ENCODE measurements at regions not wholly inside any gene's neighbourhood (a gene's known extent, or its start where the extent isn't known, plus 50 kb on each side); places are given as distances from the start of the nearest gene placed in this dataset.

DNA sequence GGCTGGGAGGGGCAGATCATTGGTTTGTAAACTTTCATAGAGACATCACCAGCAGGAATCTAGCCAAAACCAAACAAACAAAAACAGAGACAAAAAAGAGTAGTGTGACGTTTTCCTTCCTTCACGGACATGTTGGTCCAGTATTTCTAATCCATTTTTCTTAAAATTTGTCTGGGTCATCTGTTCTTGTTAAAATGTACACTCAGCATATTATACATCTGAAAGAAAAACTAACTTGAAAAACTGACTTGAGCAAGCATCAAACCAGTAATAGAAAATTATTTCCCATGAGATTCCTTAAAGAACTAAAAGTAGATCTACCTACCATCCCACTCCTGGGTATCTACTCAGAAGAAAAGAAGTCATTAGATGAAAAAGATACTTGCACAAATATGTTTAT, 164.2 kb downstream of the KLF6 start:
- Histone ChIP-seq H2BK15ac (ENCODE audit: low read depth, low read length) (no peak overlapping the region), H2AK9ac (replicated peaks; ENCODE audit: low read depth, low read length, poor library complexity) (no peak overlapping the region), H4K91ac (ENCODE audit: insufficient read depth, low read depth, low read length) (no peak overlapping the region), H3K4ac (ENCODE audit: low read depth, low read length) (no peak overlapping the region), H3K4me1 (ENCODE audit: control insufficient read depth, insufficient read depth, low read length) (peaks cover 8% of the 10 kb centered on the region), H3K4me2 (ENCODE audit: low read depth, low read length) (no peak overlapping the region), H2BK120ac (ENCODE audit: low read depth, low read length) (no peak overlapping the region), H3K18ac (ENCODE audit: low read depth, low read length) (no peak overlapping the region), H4K20me1 (ENCODE audit: insufficient read depth, low read length) (no peaks in the 10 kb centered on the region), H2BK20ac (ENCODE audit: low read depth, low read length) (no peak overlapping the region), H2AK5ac (ENCODE audit: low read depth, low read length) (no peak overlapping the region), H3K56ac (ENCODE audit: extremely low read depth, insufficient read depth, low read length) (no peak overlapping the region), H4K8ac (ENCODE audit: low read depth in 2 of 2, low read length in 2 of 2) (no peak overlapping the region), H3K27me3 (ENCODE audit: control insufficient read depth, insufficient read depth, low read length) (no peaks in the 10 kb centered on the region), H3K27ac (ENCODE audit: insufficient read depth, low read length) (no peak overlapping the region), H3K14ac (replicated peaks; ENCODE audit: low read depth, low read length) (no peak overlapping the region), H3K4me3 (ENCODE audit: insufficient read depth, low read depth, low read length) (no peak overlapping the region), H2AFZ (replicated peaks; ENCODE audit: low read length, poor library complexity) (no peak overlapping the region), H4K5ac (ENCODE audit: low read depth, low read length) (no peak overlapping the region), H3K36me3 (ENCODE audit: control insufficient read depth, insufficient read depth, low read length) (no peaks in the 10 kb centered on the region), H3K9me3 (ENCODE audit: control insufficient read depth, insufficient read depth, low read length) (peaks cover 2% of the 10 kb centered on the region; the same call in 1 of the 2 replicates), H3K23ac (ENCODE audit: low read depth, low read length) (no peak overlapping the region), H3K9me1 (ENCODE audit: insufficient read depth, low read length) (peaks cover 3% of the 10 kb centered on the region; the same call in 1 of the 2 replicates), H2BK5ac (ENCODE audit: low read depth, low read length, poor library complexity, severe bottlenecking) (no peak overlapping the region), H3K79me1 (ENCODE audit: low read depth in 1 of 2, low read length in 2 of 2) (no peaks in the 10 kb centered on the region; a peak in 1 of 4 replicates), H3K9ac (ENCODE audit: low read depth, low read length) (no peak overlapping the region)
- DNase-seq = no peak
- intact Hi-C loops (cut with micrococcal nuclease) (loop anchor here (5.0 to 10.0 kb wide), 3 partner anchors 156 to 1144 kb away; no protein-coding TSS in a partner anchor), dilution Hi-C loops (cut with HindIII; ENCODE audit: low sequenced_read_pairs, unreplicated experiment) (no loop called here), in situ Hi-C loops (cut with MboI; ENCODE audit: low sequenced_read_pairs) (loop anchor here (10.0 kb wide), 1 partner anchor 156 kb away; no protein-coding TSS in a partner anchor)
- no TSS peak for BruUV-seq (replicated peaks)
- no CpG with 5 or more reads among the region's 2 CpGs for WGBS, 2 experiments (ENCODE audit: extremely low coverage in 2 of 2, insufficient read length in 1 of 2)
- POLR2A ChIA-PET (ENCODE audit: unreplicated experiment) = no interaction called here
- CTCF ChIA-PET = no interaction called here
- no peak for ATAC-seq (ENCODE audit: low read depth)
- TF ChIP-seq BHLHE40 (IDR thresholded peaks at IDR 0.05; ENCODE audit: low read depth, low read length) = no peak
- peak; percentile 85 for TF ChIP-seq MAFK (IDR thresholded peaks at IDR 0.05; ENCODE audit: low read depth, low read length)
- no peak for TF ChIP-seq FOS (IDR thresholded peaks at IDR 0.05; ENCODE audit: low read depth, low read length)
